Mucosa of descending colon (tissue), 3 donors: ENCODE measurements at regions not wholly inside any gene's neighbourhood (a gene's known extent, or its start where the extent isn't known, plus 50 kb on each side); places are given as distances from the start of the nearest gene placed in this dataset.

Source experiments
- ATAC-seq: fragments of 200-7000 bp; cut with Tn5 transposase; one replicate; pipeline ENCODE4 v1.9.1; 2020; ENCODE audit warnings: mild to moderate bottlenecking, moderate library complexity
- DNase-seq, 3 donors: peaks; one replicate each; pipeline ENCODE4 v3.0.0-alpha.2; 2020
- H3K36me3 ChIP-seq: fragments of 200-600 bp; one replicate; pipeline ENCODE4 v1.8.0; 2021; ENCODE audit warnings: low read depth, mild to moderate bottlenecking
- H3K4me1 ChIP-seq: fragments of 200-600 bp; one replicate; pipeline ENCODE4 v1.8.0; 2021; ENCODE audit warnings: low read depth, mild to moderate bottlenecking
- H3K4me3 ChIP-seq: fragments of 200-600 bp; one replicate; pipeline ENCODE4 v1.8.0; 2021; ENCODE audit warnings: mild to moderate bottlenecking
- H3K9me3 ChIP-seq: fragments of 200-600 bp; one replicate; pipeline ENCODE4 v1.8.0; 2021; ENCODE audit warnings: mild to moderate bottlenecking
- CTCF ChIP-seq: fragments of 200-600 bp; IDR thresholded peaks from one replicate; pipeline ENCODE4 v1.8.0; 2022; ENCODE audit warnings: antibody characterized with exemption, mild to moderate bottlenecking
- intact Hi-C, 2 donors: fragments of 100-400 bp; cut with DNase I in 1 of 2; cut with micrococcal nuclease in 1 of 2; formaldehyde crosslinking; loops; one replicate each; pipeline versions ENCODE4 v1.11.0 to v1.11.1; 2022; cut with DNase I, micrococcal nuclease
- donor health status: DM: no; HTN: no; CAD: no; lungs with moderate emphysema.
- donor health status: DM: no; HTN: no; CAD: no.
- donor health status: DM: no; HTN: yes; CAD: no.

DNA sequence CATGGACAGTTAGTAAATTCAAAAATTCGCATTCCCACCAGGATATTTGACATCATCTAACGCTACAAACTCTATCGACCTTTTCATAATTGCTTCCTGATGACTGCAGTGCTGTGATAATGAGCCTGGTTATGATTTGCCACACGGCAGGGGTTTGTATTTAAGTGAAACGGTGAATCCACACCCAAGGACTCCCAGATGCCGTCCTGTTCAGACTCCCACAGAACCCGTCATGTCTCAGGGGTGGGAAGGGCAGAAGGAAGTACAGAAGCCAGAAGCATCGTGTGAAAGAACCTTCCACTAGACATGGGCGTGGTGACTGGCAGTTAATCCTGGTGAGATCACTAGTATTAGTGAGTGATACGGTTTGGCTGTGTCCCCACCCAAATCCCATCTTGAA is 91.2 kb upstream of the TMEM18 start:
- ATAC-seq: no peak
- no peak for TF ChIP-seq CTCF
- Histone ChIP-seq H3K9me3 (no peaks in the 10 kb centered on the region), H3K4me3 (no peak overlapping the region), H3K36me3 (no peaks in the 10 kb centered on the region), H3K4me1 (no peaks in the 10 kb centered on the region)
- intact Hi-C loops: no loop called here
- no peak for DNase-seq

DNA sequence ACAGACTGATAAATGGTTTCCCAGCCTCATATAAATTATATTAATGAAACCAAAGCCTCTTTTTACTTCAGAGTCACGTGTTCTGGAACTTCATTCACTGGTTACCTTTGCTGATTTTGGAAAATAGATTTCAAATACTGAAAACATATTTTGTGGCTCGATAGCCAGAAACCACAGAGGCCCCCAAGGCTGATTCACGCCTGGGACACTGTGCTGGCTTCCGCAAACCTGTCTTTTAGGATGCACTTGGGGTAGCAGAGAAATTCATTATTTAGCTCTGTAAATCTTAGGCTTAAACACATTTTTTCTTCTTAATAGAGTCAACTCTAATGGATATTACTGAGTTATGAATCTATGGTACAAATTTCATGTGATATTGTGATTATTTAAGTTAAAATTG is 90.7 kb upstream of the TMEM18 start:
- H3K36me3 ChIP-seq: no peaks in the 10 kb centered on the region
- H3K4me3 ChIP-seq: no peak overlapping the region
- no peaks in the 10 kb centered on the region for H3K9me3 ChIP-seq
- intact Hi-C loops: no loop called here
- TF ChIP-seq CTCF: no peak
- H3K4me1 ChIP-seq: no peaks in the 10 kb centered on the region
- no peak for DNase-seq
- no peak for ATAC-seq

GRCh38 chr2:767440-767839 is 90.2 kb upstream of the TMEM18 start:
- intact Hi-C loops: no loop called here
- no peaks in the 10 kb centered on the region for H3K9me3 ChIP-seq
- no peaks in the 10 kb centered on the region for H3K36me3 ChIP-seq
- no peaks in the 10 kb centered on the region for H3K4me1 ChIP-seq
- DNase-seq (no peak), ATAC-seq (no peak)
- TF ChIP-seq CTCF: no peak
- H3K4me3 ChIP-seq: no peak overlapping the region

- no peak for TF ChIP-seq CTCF
- Histone ChIP-seq H3K4me1 (no peaks in the 10 kb centered on the region), H3K9me3 (no peaks in the 10 kb centered on the region), H3K4me3 (no peak overlapping the region), H3K36me3 (no peaks in the 10 kb centered on the region)
- no peak for DNase-seq
- intact Hi-C loops: no loop called here
- ATAC-seq: no peak
Observed at GRCh38 chr2:766255-766654, 89.0 kb upstream of the TMEM18 start.

- intact Hi-C loops: no loop called here
- DNase-seq: no peak
- no peaks in the 10 kb centered on the region for H3K9me3 ChIP-seq
- H3K4me1 ChIP-seq: no peaks in the 10 kb centered on the region
- no peak for ATAC-seq
- H3K4me3 ChIP-seq: no peak overlapping the region
- TF ChIP-seq CTCF: no peak
- H3K36me3 ChIP-seq: no peaks in the 10 kb centered on the region
Observed at GRCh38 chr2:765369-765768, 88.2 kb upstream of the TMEM18 start.

- Histone ChIP-seq H3K9me3 (no peaks in the 10 kb centered on the region), H3K4me3 (no peak overlapping the region), H3K4me1 (no peaks in the 10 kb centered on the region), H3K36me3 (no peaks in the 10 kb centered on the region)
- ATAC-seq (no peak), DNase-seq (no peak)
- intact Hi-C loops: no loop called here
- no peak for TF ChIP-seq CTCF
Observed at GRCh38 chr2:763766-764525, 86.7 kb upstream of the TMEM18 start.
